ENCODE measurements at regions not wholly inside any gene's neighbourhood (a gene's known extent, or its start where the extent isn't known, plus 50 kb on each side); places are given as distances from the start of the nearest gene placed in this dataset.
"Not testable (repeated sequence)": the region's sequence is repeated elsewhere in the genome, so short reads cannot be mapped to it uniquely, and the experiment has no call there.

DNA sequence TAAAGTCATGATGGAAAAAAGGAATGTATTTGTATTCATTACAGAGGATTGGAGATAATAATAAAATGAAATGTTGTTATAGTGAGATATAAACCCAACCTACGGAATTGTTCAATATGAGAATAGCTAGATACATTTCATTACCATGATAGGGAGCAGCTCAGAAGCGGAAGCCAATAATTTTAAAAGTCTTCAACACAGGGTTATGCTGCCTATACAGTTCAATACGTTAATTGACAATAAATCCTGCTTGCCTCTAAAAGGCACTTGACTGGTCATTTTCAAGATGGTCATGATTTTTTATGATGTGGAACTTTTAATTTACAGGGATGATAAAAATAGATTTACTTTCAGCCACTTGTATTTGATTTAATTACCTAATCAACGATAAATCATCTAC is 506.8 kb downstream of the TMEM114 start:
- H3K9me3 ChIP-seq: no peaks in the 10 kb centered on the region
- intact Hi-C loops (cut with DNase I): no loop called here
- no peak for DNase-seq (ENCODE audit: extremely low spot score in 2 of 2)
- no peaks in the 10 kb centered on the region for H3K4me1 ChIP-seq
- no peaks in the 10 kb centered on the region for H3K27me3 ChIP-seq
- TF ChIP-seq POLR2A (IDR thresholded peaks at IDR 0.05) (no peak), POLR2AphosphoS5 (IDR thresholded peaks at IDR 0.05; ENCODE audit: insufficient read depth in 1 of 2, low read depth in 1 of 2) (no peak)
- TF ChIP-seq, protein P1, sequence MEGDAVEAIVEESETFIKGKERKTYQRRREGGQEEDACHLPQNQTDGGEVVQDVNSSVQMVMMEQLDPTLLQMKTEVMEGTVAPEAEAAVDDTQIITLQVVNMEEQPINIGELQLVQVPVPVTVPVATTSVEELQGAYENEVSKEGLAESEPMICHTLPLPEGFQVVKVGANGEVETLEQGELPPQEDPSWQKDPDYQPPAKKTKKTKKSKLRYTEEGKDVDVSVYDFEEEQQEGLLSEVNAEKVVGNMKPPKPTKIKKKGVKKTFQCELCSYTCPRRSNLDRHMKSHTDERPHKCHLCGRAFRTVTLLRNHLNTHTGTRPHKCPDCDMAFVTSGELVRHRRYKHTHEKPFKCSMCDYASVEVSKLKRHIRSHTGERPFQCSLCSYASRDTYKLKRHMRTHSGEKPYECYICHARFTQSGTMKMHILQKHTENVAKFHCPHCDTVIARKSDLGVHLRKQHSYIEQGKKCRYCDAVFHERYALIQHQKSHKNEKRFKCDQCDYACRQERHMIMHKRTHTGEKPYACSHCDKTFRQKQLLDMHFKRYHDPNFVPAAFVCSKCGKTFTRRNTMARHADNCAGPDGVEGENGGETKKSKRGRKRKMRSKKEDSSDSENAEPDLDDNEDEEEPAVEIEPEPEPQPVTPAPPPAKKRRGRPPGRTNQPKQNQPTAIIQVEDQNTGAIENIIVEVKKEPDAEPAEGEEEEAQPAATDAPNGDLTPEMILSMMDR (IDR thresholded peaks at IDR 0.05): no peak
- no peaks in the 10 kb centered on the region for H3K36me3 ChIP-seq
- no peak overlapping the region for H3K27ac ChIP-seq
- H3K4me3 ChIP-seq: no peak overlapping the region

GRCh38 chr16:8080817-8081216 is 509.5 kb downstream of the TMEM114 start:
- Histone ChIP-seq H3K9me3 (no peaks in the 10 kb centered on the region), H3K27ac (no peak overlapping the region), H3K36me3 (no peaks in the 10 kb centered on the region), H3K4me1 (no peaks in the 10 kb centered on the region), H3K4me3 (no peak overlapping the region), H3K27me3 (no peaks in the 10 kb centered on the region)
- no peak for DNase-seq (ENCODE audit: extremely low spot score in 2 of 2)
- TF ChIP-seq POLR2AphosphoS5 (IDR thresholded peaks at IDR 0.05; ENCODE audit: insufficient read depth in 1 of 2, low read depth in 1 of 2): no peak
- no peak for TF ChIP-seq POLR2A (IDR thresholded peaks at IDR 0.05)
- TF ChIP-seq, protein P1 (IDR thresholded peaks at IDR 0.05): no peak
- intact Hi-C loops (cut with DNase I): no loop called here

DNA sequence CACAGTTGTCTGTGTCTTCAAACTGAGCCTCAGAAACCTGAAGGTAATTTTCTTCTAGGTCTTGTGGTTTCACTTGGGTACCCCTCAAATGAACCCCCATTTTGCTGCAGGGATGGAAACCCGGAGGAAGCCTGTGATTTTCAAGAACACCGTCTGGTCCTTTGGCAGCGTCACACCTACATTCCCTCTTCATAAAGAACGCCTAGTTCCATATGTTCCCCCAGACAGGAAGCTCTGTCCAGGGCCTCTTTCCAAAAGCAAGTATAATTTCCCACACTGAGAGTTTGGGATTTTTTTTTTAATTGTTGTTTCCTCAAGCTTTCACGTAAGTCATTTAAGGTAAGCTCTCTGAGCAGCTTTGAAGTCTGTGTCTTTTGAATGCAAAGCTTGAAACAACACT is 515.0 kb downstream of the TMEM114 start:
- TF ChIP-seq, protein P1 (IDR thresholded peaks at IDR 0.05): no peak
- Histone ChIP-seq H3K36me3 (no peaks in the 10 kb centered on the region), H3K27ac (no peak overlapping the region), H3K27me3 (no peaks in the 10 kb centered on the region), H3K9me3 (no peaks in the 10 kb centered on the region), H3K4me3 (no peak overlapping the region), H3K4me1 (no peaks in the 10 kb centered on the region)
- intact Hi-C loops (cut with DNase I): no loop called here
- DNase-seq (ENCODE audit: extremely low spot score in 2 of 2): no peak

GRCh38 chr16:8070506-8070905 is 519.8 kb downstream of the TMEM114 start:
- H3K27me3 ChIP-seq: no peaks in the 10 kb centered on the region
- H3K9me3 ChIP-seq: no peaks in the 10 kb centered on the region
- H3K4me3 ChIP-seq: no peak overlapping the region
- H3K27ac ChIP-seq: no peak overlapping the region
- intact Hi-C loops (cut with DNase I): no loop called here
- no peaks in the 10 kb centered on the region for H3K36me3 ChIP-seq
- no peaks in the 10 kb centered on the region for H3K4me1 ChIP-seq
- no peak for DNase-seq (ENCODE audit: extremely low spot score in 2 of 2)
- TF ChIP-seq, protein P1 (IDR thresholded peaks at IDR 0.05): no peak

DNA sequence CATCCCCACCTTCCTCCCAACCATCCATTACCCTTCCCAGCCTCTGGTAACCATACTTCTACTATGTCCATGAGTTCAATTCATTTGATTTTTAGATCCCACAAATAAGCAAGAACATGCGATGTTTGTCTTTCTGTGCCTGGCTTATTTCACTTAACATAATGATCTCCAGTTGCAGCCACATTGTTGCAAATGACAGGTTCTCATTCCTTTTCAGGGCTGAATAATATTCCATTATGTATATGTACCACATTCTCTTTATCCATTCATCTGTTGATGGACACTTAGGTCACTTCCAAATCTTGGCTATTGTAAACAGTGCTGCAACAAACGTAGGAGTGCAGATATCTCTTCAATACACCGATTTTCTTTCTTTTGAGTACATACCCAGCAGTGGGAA is 522.1 kb downstream of the TMEM114 start:
- DNase-seq (ENCODE audit: extremely low spot score in 2 of 2); intact Hi-C loops (cut with DNase I): not testable (repeated sequence)

DNA sequence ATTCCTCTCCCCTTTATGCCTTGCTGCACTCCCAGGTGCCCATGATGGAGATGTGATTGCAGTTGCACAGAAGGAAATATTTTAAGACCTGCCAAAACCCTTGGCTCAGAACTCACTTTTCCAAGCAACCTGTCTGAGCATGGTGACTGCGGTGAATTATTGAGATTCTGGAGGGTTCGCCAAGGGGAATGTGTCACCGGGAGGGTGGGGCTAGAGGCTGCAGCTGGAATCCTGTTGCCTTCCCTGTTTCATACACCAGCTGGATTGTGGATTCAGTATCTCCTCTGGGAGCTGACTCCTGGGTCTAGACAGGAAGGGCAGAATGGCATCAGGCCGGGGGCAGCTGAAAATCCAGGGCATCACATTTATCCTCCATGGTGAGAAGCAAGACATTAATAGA is 527.2 kb downstream of the TMEM114 start:
- no peaks in the 10 kb centered on the region for H3K36me3 ChIP-seq
- no peaks in the 10 kb centered on the region for H3K27me3 ChIP-seq
- TF ChIP-seq, protein P1 (IDR thresholded peaks at IDR 0.05): no peak
- TF ChIP-seq POLR2A (IDR thresholded peaks at IDR 0.05): no peak
- no peak for TF ChIP-seq POLR2AphosphoS5 (IDR thresholded peaks at IDR 0.05; ENCODE audit: insufficient read depth in 1 of 2, low read depth in 1 of 2)
- no peak overlapping the region for H3K27ac ChIP-seq
- H3K4me1 ChIP-seq: no peaks in the 10 kb centered on the region
- no peak overlapping the region for H3K4me3 ChIP-seq
- DNase-seq (ENCODE audit: extremely low spot score in 2 of 2): no peak
- H3K9me3 ChIP-seq: no peaks in the 10 kb centered on the region
- intact Hi-C loops (cut with DNase I): no loop called here

More for the DNA sequence above, 522.1 kb downstream of the TMEM114 start:
- H3K27me3 ChIP-seq, H3K4me1 ChIP-seq, H3K4me3 ChIP-seq, H3K9me3 ChIP-seq, H3K27ac ChIP-seq, H3K36me3 ChIP-seq: not testable (repeated sequence)

Data from vagina (tissue), 2 donors.